Glutamatergic neuron (in vitro differentiated cells): ENCODE measurements at regions not wholly inside any gene's neighbourhood (a gene's known extent, or its start where the extent isn't known, plus 50 kb on each side); places are given as distances from the start of the nearest gene placed in this dataset.

Experiments
- DNase-seq: peaks from one replicate; pipeline ENCODE4 v3.0.0; 2022
- H3K27ac Mint-ChIP-seq: one replicate; pipeline ENCODE4 v1.8.0; 2020; ENCODE audit warnings: mild to moderate bottlenecking, mixed read lengths, inconsistent platforms; ENCODE audit not compliant: unreplicated experiment
- H3K27me3 Mint-ChIP-seq: one replicate; pipeline ENCODE4 v1.8.0; 2020; ENCODE audit warnings: mild to moderate bottlenecking, moderate library complexity, mixed read lengths, inconsistent platforms; ENCODE audit not compliant: unreplicated experiment
- H3K36me3 Mint-ChIP-seq: one replicate; pipeline ENCODE4 v1.8.0; 2020; ENCODE audit warnings: mild to moderate bottlenecking, mixed read lengths, inconsistent platforms; ENCODE audit not compliant: unreplicated experiment
- H3K4me1 Mint-ChIP-seq: one replicate; pipeline ENCODE4 v1.8.0; 2020; ENCODE audit warnings: mild to moderate bottlenecking, low read depth, mixed read lengths, inconsistent platforms; ENCODE audit not compliant: unreplicated experiment
- H3K4me3 Mint-ChIP-seq: one replicate; pipeline ENCODE4 v1.8.0; 2020; ENCODE audit warnings: mild to moderate bottlenecking, mixed read lengths, inconsistent platforms; ENCODE audit not compliant: unreplicated experiment
- H3K9me3 Mint-ChIP-seq: one replicate; pipeline ENCODE4 v1.8.0; 2020; ENCODE audit warnings: mild to moderate bottlenecking, moderate library complexity, mixed read lengths, inconsistent platforms; ENCODE audit not compliant: unreplicated experiment
- CTCF ChIP-seq: fragments of 200-600 bp; sonication (generic); IDR thresholded peaks from one replicate; pipeline ENCODE4 v1.5.0; 2021; ENCODE audit not compliant: partially characterized antibody, unreplicated experiment

GRCh38 chr6:113644861-113645575, 212.1 kb upstream of the MARCKS start:
- no peaks in the 10 kb centered on the region for H3K36me3 Mint-ChIP-seq
- TF ChIP-seq CTCF: no peak
- no peaks in the 10 kb centered on the region for H3K9me3 Mint-ChIP-seq
- H3K4me1 Mint-ChIP-seq: no peaks in the 10 kb centered on the region
- no peak overlapping the region for H3K4me3 Mint-ChIP-seq
- peaks cover 3% of the 10 kb centered on the region for H3K27me3 Mint-ChIP-seq
- no peak for DNase-seq
- H3K27ac Mint-ChIP-seq: no peak overlapping the region

- H3K27ac Mint-ChIP-seq: no peak overlapping the region
- H3K4me1 Mint-ChIP-seq: no peaks in the 10 kb centered on the region
- DNase-seq: no peak
- no peak for TF ChIP-seq CTCF
- no peaks in the 10 kb centered on the region for H3K9me3 Mint-ChIP-seq
- H3K36me3 Mint-ChIP-seq: no peaks in the 10 kb centered on the region
- H3K27me3 Mint-ChIP-seq: peaks cover 3% of the 10 kb centered on the region
- H3K4me3 Mint-ChIP-seq: no peak overlapping the region
These were observed 211.6 kb upstream of the MARCKS start for GRCh38 chr6:113645576-113645970.

GRCh38 chr6:113645986-113646385, 211.2 kb upstream of the MARCKS start:
- no peak overlapping the region for H3K27ac Mint-ChIP-seq
- no peaks in the 10 kb centered on the region for H3K4me1 Mint-ChIP-seq

GRCh38 chr6:113646701-113647100, 210.4 kb upstream of the MARCKS start:
- H3K27me3 Mint-ChIP-seq: peaks cover 3% of the 10 kb centered on the region
- TF ChIP-seq CTCF: no peak
- H3K9me3 Mint-ChIP-seq: no peaks in the 10 kb centered on the region
- no peaks in the 10 kb centered on the region for H3K36me3 Mint-ChIP-seq
- no peak overlapping the region for H3K27ac Mint-ChIP-seq
- H3K4me1 Mint-ChIP-seq: no peaks in the 10 kb centered on the region
- no peak for DNase-seq
- no peak overlapping the region for H3K4me3 Mint-ChIP-seq

More at GRCh38 chr6:113645986-113646385, 211.2 kb upstream of the MARCKS start:
- DNase-seq: no peak
- H3K27me3 Mint-ChIP-seq: peaks cover 3% of the 10 kb centered on the region
- no peaks in the 10 kb centered on the region for H3K36me3 Mint-ChIP-seq
- H3K9me3 Mint-ChIP-seq: no peaks in the 10 kb centered on the region
- TF ChIP-seq CTCF: no peak
- no peak overlapping the region for H3K4me3 Mint-ChIP-seq

- Mint-ChIP-seq H3K27ac (no peak overlapping the region), H3K9me3 (no peaks in the 10 kb centered on the region), H3K27me3 (peaks cover 3% of the 10 kb centered on the region), H3K4me3 (no peak overlapping the region), H3K4me1 (no peaks in the 10 kb centered on the region), H3K36me3 (no peaks in the 10 kb centered on the region)
- no peak for DNase-seq
- no peak for TF ChIP-seq CTCF
These were observed 209.8 kb upstream of the MARCKS start for GRCh38 chr6:113647143-113647889.
